HG02571 (cell line): ENCODE measurements at regions not wholly inside any gene's neighbourhood (a gene's known extent, or its start where the extent isn't known, plus 50 kb on each side); places are given as distances from the start of the nearest gene placed in this dataset.
"Not testable (repeated sequence)": the region's sequence is repeated elsewhere in the genome, so short reads cannot be mapped to it uniquely, and the experiment has no call there.

ENCODE experiments used
- ATAC-seq: cut with Tn5 transposase; IDR thresholded peaks from one replicate; pipeline ENCODE4 v1.9.1; 2021; ENCODE audit warnings: mild to moderate bottlenecking, moderate library complexity; ENCODE audit not compliant: unreplicated experiment

- ATAC-seq, result no peak
These were observed 267.2 kb downstream of the PYDC2 start for GRCh38 chr3:191728186-191728585.

GRCh38 chr3:191737742-191738141, 276.8 kb downstream of the PYDC2 start:
- ATAC-seq, result no peak

GRCh38 chr3:191740712-191741111, 279.7 kb downstream of the PYDC2 start:
- ATAC-seq, result no peak

DNA sequence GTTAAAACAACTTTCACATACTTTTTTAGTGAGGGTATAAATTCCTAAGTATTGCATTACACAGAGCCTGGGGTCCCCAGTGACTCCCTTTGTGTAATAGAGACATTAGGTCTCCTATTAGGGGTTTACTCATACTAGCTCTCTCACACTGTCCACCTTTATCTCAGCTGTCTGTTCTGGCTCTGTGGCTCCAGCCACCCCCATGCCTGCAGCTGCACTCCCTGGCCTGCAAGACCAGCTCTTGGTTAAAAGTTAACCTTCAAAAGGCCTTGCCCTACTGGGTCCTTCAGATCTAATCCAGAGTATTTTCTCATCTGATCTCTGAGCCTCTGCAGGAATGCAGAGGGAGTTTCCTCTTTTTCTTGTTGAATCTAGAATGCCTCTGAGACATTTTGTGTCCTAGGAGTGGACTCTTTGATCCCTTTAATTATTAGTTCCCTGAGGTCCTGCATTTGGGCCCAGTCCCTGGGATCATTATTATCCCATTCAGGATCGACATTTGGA, 280.9 kb downstream of the PYDC2 start:
- not testable (repeated sequence) for ATAC-seq

GRCh38 chr3:191743283-191743682, 282.3 kb downstream of the PYDC2 start:
- ATAC-seq, result no peak

DNA sequence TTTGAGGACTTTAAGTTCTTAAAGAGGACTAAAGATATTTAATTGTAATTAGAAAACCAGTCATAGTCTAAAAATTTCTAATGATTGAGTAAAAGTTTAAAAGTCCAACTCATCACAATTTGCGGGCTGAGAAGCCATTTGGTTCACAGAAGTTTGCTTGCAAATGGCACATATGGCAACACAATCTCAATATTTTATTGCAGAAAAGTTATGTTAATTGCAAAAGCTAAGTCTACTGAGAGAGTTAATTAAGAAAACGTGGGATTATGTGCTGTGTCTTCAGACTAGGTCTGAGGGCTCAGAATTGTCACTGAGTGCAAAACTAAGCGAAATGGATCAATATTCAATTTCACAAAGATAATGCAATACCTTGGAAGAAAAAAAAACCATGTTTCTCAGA, 289.7 kb downstream of the PYDC2 start:
- no peak for ATAC-seq

DNA sequence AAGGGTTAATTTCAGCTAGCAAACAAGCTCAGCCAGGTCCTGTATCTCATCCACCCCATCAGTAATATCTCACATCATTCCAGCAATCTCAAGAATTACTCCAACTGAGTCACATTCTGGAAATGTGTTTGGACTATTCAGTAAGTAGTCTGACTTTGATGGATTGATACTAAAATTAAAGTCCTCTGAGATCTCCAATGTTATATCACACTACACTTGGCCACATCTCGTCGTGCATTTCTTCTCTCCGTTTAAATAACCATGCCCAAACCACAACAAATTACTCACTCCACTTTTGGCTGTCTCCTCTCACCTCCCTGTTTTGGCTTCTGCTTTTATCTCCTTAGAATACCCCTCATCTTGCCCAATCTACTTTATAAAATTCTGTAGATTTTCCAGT, 292.2 kb downstream of the PYDC2 start:
- no peak for ATAC-seq

GRCh38 chr3:191761906-191762305, 300.9 kb downstream of the PYDC2 start:
- no peak for ATAC-seq

DNA sequence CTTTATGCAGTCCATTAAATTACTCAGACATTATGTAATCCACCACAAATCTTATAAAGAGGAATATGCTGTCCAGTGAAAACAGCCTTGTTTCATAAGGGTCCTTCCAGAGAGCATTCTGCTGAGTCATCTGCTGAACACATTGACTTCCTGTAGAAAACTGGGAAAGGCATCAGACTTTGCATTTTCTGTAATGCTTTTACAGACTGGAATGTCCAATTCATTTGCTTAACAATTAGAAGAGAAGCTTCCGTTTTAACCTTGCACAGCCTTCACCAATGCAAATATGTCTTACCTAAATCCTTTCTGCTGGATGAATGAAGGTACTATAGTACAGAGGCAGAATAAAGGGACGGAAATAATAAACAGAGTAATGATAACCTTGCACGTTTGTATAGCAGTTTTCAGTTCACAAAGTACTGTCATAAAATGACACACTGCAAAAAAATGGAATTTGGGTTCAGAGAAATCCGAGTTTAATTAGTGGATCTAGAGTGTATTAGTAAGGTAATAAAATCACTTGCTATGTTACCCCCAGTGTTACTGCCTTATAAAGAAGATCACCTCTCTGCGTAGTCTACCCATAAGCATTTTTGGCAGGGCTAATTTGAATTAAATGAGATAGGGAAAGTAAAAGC, 301.5 kb downstream of the PYDC2 start:
- ATAC-seq, result no peak

GRCh38 chr3:191768421-191768820, 307.5 kb downstream of the PYDC2 start:
- no peak for ATAC-seq

- ATAC-seq, result no peak
These were observed 309.6 kb downstream of the PYDC2 start for GRCh38 chr3:191770541-191770940.

DNA sequence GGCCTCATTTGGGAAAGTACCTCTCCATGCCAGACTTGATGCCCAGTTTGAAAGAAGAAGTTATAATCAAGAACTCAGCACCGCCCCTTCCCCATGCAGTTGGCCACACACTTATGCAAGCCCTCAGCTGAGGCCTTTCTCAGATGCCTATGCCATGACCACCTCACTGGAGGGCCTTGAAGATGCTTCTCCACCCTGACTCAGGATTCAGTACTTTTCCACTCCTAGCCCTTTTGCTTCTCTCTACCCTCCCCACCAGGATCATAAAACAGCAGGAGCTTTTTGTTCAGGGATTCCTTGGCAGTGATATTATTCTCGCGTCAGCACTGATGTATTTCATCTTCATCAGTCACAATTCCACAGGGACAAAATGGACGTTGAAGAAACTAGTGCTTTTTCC, 313.5 kb downstream of the PYDC2 start:
- ATAC-seq, result no peak

DNA sequence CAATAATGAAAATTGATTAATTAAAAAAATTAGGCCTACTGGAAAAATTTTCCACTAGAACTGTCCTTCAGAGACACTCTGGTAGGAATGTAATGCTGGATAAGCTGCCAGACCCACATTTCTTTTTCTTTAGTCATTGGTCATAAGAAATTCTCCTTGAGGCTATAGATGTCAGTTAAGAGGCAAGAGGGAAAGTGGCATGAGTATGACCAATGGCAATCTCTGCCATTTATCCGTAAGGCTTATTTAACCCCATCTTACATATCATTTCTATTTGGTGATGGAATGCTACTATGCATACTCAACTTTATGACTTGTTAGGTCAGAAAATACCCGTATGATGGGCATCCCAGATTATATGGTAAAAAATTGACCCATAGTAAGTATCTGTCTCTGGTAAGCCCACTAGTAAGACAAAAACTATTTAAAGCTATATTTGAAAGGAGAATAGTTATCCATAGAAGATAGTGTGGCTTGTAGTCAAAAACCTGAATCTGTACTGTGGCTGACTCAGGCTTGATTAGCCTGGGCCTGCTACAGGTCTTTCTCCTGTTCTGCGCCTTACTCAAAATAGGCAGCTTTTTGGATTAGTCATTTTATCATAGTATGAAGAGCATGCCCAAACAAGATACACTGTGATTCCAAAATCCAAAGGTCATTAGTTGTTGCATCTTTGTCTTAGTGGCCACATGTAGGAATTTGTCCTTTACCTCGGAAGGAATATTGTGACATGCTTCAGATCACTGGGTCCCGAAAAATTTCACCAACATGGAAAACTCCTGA, 314.7 kb downstream of the PYDC2 start:
- no peak for ATAC-seq

GRCh38 chr3:191781044-191781443, 320.1 kb downstream of the PYDC2 start:
- no peak for ATAC-seq

GRCh38 chr3:191783024-191783423, 322.1 kb downstream of the PYDC2 start:
- no peak for ATAC-seq

DNA sequence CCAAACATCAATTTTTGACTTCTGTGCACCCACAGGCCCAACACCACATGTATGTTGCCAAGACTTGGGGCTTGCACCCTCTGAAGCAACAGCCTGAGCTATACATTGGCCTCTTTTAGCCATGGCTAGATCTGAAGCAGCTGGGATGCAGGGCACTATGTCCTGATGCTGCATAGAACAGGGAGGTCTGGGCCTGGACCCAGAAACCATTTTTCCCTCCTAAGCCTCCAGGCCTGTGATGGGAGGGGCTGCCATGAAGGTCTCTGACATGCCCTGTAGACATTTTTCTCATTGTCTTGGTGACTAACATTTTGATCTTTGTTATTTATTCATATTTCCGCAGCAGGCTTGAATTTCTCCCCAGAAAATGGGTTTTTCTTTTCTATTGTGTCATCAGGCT, 330.0 kb downstream of the PYDC2 start:
- no peak for ATAC-seq

DNA sequence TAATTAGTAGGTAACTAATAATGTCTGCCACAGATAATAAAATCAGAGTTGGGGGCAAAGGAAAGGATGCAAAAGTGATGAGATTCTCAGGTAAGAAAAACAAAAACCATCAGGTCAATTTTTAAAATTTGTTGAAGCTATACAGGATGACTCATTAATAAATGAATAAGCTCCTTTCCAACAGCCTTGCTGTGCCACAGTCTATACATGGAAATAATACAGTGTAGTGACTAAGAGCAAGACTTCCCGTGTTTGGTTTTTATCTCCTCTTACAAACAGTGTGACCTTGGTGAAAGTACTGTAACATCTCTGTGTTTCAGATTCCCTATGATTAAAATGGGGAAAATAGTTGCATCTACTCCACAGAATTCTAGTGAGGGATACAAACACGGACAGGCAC, 331.6 kb downstream of the PYDC2 start:
- ATAC-seq, result no peak

DNA sequence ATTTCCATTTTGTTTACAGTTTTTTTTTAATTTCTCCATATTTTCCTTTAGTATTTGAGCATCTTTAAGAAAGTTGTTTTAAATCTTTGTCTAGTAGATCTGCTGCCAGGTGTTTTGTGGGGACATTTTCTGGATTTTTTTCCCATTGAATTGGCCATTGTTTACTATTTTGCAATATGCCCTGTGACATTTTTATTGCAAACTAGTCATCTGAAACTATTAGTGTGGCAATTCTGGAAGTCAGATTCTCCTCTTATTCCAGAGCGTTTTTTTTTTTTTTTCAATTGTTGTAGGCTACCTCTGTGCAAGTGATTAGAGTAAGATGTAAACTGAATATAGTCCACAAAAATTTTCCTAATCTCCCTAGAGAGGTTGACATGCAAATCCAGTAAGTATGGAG, 334.2 kb downstream of the PYDC2 start:
- ATAC-seq, result no peak

DNA sequence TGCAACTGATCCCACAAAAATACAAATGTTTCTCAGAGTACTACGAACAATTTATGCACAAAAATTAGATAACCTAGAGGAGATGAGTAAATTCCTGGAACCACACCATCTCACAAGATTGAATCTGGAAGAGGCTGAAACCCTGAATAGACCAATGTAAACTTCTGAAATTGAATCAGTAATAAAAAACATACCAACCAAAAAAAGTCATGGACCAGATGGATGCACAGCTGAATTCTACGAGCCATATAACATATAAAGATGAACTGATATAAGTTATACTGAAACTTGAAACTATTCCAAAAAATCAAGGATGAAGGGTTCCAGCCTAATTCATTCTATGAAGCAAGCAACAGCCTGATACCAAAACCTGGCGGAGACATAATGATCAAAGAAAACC, 336.3 kb downstream of the PYDC2 start:
- no peak for ATAC-seq

DNA sequence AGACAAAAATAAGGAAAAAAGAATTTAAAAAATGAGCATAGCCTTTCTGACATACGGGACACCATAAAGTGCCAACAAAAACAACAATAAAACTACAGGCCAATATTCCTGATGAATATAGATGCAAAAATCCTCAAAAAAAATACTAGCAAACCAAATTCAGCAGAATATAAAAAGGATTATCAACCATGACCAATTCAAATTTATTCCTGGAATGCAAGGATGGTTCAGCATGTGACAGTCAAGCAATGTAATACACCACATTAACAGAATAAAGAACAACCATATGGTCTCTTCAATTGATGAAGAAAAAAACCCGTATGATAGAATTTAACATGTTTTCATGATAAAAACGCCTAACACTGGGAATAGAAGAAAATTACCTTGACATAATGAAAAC, 341.7 kb downstream of the PYDC2 start:
- no peak for ATAC-seq

- no peak for ATAC-seq
These were observed 344.0 kb downstream of the PYDC2 start for GRCh38 chr3:191804935-191805334.

DNA sequence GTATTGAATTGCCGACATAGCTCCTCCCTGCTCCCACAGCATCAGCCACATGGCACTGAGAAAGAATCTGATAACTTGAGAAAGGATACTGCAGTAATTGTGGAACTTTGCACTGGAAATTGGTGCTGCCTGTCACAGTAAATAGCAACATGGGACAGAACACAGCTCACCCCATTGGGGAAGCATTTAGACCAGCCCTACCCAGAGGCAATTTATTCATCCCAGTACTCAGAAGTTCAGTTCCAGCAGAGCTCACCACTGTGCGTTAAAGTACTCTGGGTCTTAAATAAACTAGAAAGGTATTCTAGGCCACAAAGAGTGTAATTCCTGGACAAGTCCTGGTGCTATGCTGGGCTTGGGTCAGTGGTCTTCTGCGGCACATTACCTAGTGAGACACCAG, 347.1 kb downstream of the PYDC2 start:
- ATAC-seq, result no peak
